GM13976 (cell line): ENCODE measurements at regions not wholly inside any gene's neighbourhood (a gene's known extent, or its start where the extent isn't known, plus 50 kb on each side); places are given as distances from the start of the nearest gene placed in this dataset.
"Not testable (repeated sequence)": the region's sequence is repeated elsewhere in the genome, so short reads cannot be mapped to it uniquely, and the experiment has no call there.

Source experiments
- DNase-seq: peaks from one replicate; pipeline ENCODE4 v3.0.0; 2012; ENCODE audit warnings: low spot score
- in situ Hi-C: fragments of 300-500 bp; cut with MboI; formaldehyde crosslinking; loops from one replicate; pipeline ENCODE4 v1.12.0; 2022; ENCODE audit warnings: low sequenced_read_pairs, mixed read lengths, inconsistent platforms; ENCODE audit not compliant: unreplicated experiment
- TF ChIP-seq, protein P1 (sequence below): IDR thresholded peaks from 2 replicates; pipeline ENCODE4 v1.5.1; 2012; ENCODE audit warnings: borderline replicate concordance, mild to moderate bottlenecking; ENCODE audit not compliant: insufficient read depth; ENCODE audit errors: extremely low read depth, missing control alignments, control extremely low read depth

DNA sequence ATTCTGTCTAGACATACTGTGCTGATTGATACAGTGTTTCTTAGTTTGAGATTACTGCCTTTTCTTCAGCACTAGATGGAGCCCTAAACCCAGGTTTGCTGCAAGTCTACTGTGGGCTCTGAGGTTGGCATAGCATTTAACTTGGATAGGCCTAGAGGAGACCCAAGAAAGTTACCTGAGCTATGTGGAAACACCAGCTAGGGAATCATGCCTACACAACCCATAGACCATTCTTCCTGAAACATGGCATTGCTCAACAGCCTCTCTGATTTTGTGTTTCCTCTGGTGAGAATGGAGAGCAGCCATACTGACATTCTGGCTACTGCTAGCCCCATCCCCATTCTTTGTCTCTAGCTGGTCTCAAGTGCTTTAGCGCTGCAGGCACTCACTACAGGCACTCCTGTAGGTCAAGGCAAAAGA is 287.7 kb upstream of the PCDH18 start:
- DNase-seq = peak; percentile 10
- TF ChIP-seq, protein P1, sequence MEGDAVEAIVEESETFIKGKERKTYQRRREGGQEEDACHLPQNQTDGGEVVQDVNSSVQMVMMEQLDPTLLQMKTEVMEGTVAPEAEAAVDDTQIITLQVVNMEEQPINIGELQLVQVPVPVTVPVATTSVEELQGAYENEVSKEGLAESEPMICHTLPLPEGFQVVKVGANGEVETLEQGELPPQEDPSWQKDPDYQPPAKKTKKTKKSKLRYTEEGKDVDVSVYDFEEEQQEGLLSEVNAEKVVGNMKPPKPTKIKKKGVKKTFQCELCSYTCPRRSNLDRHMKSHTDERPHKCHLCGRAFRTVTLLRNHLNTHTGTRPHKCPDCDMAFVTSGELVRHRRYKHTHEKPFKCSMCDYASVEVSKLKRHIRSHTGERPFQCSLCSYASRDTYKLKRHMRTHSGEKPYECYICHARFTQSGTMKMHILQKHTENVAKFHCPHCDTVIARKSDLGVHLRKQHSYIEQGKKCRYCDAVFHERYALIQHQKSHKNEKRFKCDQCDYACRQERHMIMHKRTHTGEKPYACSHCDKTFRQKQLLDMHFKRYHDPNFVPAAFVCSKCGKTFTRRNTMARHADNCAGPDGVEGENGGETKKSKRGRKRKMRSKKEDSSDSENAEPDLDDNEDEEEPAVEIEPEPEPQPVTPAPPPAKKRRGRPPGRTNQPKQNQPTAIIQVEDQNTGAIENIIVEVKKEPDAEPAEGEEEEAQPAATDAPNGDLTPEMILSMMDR = peak; percentile 44
- in situ Hi-C loops = loop anchor here (25.0 kb wide), 1 partner anchor 1042 kb away; no protein-coding TSS in a partner anchor

DNA sequence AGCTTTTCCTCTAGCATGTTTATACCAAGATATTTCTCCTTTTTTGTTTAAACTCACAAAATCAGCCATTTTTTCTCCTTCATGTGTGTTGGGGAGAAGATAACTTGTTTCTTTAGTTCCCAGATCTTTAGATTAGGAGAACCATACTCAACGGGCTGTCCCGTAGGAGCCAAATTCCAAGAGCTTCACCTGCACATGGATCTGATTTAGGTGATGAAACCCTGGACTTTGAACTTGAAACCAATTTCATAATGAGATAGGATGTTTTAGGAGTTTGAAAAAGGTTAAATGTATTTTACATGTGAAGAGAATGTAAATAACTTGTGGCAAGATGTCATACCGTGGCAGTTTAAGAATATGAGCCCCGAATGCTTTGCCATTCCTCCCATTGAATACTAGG is 280.0 kb upstream of the PCDH18 start:
- TF ChIP-seq, protein P1 = no peak
- no peak for DNase-seq
- in situ Hi-C loops = loop anchor here (25.0 kb wide), 1 partner anchor 1050 kb away; no protein-coding TSS in a partner anchor

DNA sequence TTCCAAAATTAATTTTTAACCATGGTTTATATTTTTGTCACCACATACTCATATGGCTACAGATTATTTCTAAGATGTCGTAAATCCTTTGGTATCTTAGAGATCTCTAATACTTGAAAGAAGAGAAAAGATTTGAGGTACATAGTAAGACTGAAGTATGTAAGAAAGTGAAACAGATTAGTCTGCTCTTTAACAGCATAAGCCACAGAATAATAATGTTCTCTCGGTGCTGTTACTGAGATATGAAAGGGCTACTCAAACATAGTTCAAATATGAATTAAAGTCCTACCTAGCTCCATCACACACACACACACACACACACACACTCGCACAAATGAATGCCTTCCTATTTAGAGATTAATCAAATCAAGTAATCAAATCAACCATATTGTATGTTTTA is 274.1 kb upstream of the PCDH18 start:
- in situ Hi-C loops = loop anchor here (25.0 kb wide), 1 partner anchor 1056 kb away; no protein-coding TSS in a partner anchor

DNA sequence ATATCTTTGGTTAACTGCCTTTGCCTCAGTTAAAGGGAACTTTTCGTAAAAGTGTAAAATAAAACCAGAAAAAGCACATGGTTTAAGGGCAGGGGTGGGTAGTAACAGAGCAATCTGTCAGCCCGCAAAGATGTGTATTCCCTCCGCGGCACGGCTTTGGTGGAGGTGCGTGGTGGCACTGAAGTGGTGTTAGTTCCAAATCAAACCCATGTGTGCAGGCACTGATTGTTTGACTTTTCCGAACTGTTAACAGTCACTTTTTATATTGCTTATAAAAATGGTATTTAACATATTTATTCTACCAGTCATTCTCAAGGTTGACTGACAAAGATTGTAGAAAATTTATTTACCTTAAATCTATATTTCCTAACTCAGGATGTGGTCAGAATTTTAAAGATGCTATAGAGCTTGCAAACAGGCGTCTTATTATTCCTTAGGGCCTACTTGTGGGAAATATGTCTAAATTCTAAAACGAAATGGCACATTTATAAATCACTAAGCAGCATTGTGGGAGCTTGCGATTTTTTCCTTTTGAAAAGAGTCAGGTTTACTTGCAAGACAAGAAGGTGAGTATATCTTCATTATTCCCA is 272.7 kb upstream of the PCDH18 start:
- no peak for DNase-seq
- in situ Hi-C loops = loop anchor here (25.0 kb wide), 1 partner anchor 1057 kb away; no protein-coding TSS in a partner anchor
- TF ChIP-seq, protein P1 = no peak

More for the DNA sequence above, 274.1 kb upstream of the PCDH18 start:
- TF ChIP-seq, protein P1 = no peak
- no peak for DNase-seq

DNA sequence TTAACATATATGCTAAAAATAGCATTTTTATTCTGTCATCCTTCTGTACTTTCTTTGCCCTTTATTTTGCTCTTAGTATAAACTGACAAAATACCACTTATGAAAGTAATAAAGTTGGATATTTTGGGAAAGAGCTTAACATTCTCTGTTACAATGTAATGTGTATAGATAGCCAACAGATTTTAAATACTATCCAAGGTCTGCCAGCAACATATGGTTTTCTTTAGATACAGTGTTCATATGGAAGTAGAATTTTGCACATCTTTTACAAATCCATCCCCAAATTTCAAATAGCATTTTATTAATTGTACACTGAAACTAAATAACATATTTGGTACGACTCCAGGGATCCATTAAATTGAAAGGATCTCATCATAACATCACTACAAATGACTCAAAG is 268.6 kb upstream of the PCDH18 start:
- no peak for DNase-seq
- TF ChIP-seq, protein P1 = no peak
- in situ Hi-C loops = loop anchor here (25.0 kb wide), 1 partner anchor 1061 kb away; no protein-coding TSS in a partner anchor

DNA sequence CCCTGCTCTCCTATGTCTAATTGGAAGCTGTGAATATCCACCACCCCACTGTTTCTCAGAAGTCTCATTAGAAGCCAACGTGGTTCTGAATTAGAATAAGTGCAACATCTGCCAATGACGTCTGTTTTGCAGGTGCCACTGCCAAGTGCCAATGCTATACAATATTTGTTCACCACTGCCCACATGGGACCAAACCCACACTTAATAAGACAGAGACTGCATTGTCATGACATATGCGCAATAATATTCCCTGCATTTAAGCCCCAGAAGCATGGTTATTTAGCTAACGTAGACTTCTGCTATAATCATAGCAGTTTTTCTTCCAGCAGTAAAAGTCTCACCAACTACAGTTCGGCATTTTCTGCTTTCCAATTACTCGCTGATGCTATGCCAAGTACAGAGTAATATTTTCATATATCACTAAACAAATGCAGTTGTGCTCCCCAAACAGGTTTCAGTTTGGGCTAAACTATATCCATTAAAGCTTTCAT is 262.5 kb upstream of the PCDH18 start:
- no peak for DNase-seq
- TF ChIP-seq, protein P1 = no peak
- in situ Hi-C loops = no loop called here

DNA sequence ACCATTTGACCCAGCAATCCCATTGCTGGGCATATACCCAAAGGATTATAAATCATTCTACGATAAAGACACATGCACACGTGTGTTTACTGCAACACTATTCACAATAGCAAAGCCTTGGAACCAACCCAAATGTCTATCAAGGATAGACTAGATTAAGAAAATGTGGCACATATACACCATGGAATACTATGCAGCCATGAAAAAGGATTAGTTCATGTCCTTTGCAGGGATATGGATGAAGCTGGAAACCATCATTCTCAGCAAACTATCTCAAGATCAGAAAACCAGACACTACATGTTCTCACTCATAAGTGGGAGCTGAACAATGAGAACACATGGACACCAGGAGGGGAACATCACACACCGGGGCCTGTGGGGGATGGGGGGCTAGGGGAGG is 257.0 kb upstream of the PCDH18 start:
- in situ Hi-C loops, DNase-seq: not testable (repeated sequence)

DNA sequence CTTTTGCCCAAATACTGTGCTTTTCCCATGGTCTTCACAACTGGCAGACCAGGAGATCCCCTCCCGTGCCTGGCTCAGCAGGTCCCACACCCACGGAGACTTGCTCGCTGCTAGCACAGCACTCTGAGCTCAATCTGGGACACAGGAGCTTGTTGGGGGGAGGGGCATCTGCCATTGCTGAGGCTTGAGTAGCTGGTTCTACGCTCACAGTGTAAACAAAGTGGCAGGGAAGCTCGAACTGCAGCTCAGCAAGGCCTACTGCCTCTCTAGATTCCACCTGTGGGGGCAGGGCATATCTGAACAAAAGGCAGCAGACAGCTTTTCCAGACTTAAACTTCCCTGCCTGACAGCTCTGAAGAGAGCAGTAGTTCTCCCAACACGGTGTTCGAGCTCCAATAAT is 251.6 kb upstream of the PCDH18 start:
- in situ Hi-C loops, DNase-seq: not testable (repeated sequence)
